HT-29 (cell line): ENCODE measurements at regions not wholly inside any gene's neighbourhood (a gene's known extent, or its start where the extent isn't known, plus 50 kb on each side); places are given as distances from the start of the nearest gene placed in this dataset.

ENCODE experiments used
- DNase-seq: peaks from one replicate; pipeline ENCODE4 v3.0.0-alpha.2; 2015; ENCODE audit warnings: low spot score

DNA sequence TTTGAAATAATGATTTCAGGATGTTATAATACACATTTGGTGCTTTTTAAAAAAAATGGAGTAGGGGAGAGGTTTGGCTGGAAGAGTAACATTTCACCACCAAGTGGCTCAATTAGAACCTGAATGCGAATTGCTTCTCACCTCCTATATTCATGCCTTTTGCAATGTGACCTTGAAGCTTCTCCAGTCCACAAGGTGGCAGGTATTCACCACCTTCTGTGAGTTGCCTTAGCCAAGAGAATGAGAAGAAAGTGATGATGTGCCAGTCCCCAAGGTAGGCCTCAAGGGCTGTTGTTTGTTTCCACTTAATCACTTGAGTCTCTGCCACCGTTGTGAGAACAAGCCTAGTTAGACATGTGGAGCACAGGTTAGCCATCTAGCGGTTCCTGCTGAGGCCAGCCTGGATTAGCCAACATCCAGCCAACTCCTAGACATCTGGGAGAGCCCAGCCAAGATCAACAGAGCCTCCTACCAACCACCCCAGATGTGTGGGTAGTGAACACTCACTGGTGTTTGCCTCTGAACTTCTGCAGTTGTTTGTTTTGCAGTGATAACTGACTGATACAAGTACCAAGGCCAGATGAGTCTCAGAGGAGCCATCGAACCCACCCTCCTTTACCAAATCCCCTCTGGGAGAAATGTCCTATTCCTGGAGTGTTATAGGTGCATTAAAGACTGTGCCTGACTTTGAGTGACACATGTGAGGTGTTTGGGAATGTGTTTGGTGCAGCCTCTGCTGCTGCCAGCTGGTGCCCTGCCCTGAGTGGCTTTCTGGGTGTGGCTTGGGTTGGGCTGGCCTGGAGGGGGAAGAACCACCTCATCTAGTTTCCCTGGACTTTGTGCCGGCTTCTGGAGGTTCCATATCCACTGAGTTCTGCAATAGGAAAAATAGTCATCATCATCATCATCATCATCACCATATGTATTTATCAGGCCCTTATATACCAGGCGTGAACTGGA lies 132.5 kb upstream of the RFLNA start:
- peak; percentile 13 for DNase-seq

DNA sequence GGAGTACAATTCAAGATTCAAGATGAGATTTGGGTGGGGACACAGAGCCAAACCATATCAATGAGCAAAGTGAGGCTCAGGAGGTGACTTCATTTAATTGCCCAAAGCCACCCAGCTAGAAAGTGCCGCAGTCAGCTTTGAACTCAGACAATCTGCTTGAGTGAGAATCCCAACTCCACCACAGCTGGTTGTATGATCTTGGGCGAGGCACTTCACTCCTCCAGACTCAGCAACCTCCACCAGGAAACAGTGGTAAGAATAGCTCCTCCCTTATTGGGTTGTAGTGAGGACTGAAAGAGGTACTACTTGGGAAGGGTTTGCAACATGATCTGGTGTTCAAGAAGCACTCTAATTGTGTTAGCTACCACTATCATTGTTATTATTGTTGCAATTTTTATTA lies 129.2 kb upstream of the RFLNA start:
- no peak for DNase-seq

DNA sequence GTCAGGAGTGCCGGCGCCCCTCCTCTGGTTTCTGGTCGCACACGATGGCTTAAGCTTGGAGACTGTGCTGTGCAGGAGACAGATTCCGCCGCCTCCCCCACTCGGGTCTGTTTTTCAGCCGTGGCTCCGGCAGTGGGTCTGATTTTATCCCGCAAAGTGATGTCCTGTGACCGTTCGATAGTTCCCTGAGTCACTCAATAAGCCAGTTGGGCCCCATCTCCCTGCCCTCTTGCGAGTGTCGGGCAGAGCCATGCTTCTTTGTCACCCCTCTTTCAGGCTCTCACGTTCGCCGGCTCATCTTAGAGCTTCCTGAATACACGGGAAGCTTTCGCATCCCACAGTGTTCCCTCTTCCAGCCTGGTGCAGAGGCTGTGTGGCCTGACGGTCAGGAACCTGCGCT lies 127.8 kb upstream of the RFLNA start:
- DNase-seq, result no peak

DNA sequence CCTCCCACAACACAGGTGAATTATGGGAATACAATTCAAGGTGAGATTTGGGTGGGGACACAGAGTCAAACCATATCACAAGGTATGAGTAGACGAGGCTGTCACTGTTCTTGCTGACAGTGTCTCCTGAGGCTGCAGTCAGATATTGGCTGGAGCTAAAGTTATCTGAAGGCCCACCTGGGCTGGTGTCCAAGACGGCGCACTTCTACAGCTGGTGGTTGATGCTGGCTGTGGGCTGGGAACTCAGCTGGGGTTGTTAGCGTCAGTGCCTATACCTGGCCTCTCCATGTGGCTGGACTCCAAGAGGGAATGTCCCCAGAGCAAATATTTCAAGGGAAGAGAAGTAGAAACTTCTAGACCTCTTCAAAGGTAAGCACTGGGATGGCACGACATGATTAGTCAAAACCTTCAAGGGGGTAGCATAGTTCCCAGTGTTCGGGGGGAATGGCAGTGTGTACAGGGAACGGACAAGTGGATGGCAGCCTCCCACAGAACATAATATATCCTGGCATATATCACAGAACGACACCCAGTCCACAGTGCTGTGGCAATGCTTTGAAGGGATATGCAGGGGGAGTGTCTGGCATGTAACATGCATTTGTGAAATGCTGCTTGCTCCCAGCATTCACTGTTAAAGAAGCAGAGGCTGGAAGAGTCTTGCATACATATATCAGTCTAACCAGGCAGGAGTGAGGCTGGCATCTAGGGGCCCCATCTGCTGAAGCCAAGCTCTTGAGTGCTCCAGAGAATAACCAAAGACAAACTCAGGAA lies 126.7 kb upstream of the RFLNA start:
- DNase-seq, result no peak

DNA sequence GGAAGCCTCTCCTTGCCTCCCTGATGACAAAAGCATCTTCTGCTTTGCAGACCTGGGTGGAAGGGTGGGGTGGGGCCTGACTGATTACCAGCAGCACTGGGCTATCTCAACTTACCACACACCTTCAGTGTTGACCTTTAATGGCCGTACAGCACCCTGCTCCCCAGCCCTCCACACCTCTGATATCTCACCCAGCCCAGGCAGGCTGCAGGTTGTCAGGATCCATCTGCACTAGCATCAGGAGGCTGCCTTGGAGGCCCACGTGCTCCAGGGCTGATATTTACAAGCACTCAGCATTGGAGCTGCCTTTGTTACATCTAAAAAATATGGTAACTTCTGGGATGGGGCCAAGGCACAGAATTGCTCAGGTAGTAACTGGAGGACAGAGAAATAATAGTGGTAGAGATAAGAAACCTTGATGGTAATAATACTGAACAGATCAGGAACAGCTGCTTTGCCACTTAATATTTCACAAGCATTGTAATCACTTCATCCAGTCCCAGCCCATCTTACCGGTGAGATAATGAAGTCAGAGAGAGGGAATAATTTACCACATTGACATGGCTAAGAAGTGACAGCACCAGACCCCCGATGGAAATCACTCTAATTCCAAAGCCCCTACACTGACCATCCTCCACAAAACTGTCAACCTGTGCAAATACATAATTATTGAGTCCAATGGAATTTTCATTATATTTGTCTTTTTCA lies 125.2 kb upstream of the RFLNA start:
- no peak for DNase-seq

DNA sequence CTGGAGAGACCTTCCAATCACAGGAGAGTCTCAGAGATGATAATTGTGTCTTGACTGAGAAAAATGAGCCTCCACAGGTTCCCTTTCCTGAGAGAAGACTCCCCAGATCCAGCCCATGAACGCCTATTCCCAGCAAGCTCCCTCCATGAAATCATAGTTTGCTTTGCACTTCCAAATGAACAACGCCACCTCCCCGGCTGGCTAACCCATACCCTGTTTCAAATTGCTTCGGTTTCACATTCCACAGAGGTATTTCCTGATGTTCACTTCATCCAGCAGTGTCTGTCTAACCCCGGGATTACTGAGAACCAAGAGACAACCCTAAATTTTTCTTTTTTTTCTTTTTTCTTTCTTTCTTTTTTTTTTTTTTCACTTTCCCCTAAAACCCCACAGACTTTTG lies 124.1 kb upstream of the RFLNA start:
- DNase-seq, result no peak

DNA sequence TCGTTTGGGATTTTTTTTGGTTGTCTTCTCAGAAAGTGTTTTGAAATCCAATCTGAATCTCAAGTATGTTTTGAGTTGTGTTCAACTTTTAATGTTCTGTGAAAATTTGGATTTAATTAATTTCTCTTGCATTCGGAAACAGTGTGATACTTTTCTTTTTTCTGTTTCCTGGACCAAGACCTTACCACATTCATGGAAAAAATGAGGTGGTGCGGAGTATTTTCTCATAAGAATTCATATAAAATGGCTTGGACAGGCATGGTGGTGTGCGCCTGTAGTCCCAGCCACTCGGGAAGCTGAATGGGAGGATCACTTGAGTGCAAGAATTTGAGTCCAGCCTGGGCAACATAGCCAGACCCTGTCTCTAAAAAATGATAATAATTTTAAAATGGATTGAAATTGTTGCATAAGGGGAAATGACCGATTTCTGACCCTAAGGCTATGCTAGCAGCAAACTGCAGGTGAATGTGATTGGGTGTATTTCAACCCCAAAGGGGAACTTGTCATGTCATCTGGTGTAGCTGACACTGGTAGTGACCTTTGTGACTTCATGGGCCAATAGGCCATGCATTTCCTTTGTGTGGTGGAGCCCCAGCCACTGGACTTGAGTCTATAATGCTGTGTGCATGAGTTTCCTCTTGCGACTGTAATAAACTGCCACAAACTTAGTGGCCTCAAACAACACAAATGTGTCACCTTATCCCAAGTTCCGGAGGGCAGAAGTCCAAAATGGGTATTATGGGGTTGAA lies 123.5 kb upstream of the RFLNA start:
- DNase-seq, result no peak

DNA sequence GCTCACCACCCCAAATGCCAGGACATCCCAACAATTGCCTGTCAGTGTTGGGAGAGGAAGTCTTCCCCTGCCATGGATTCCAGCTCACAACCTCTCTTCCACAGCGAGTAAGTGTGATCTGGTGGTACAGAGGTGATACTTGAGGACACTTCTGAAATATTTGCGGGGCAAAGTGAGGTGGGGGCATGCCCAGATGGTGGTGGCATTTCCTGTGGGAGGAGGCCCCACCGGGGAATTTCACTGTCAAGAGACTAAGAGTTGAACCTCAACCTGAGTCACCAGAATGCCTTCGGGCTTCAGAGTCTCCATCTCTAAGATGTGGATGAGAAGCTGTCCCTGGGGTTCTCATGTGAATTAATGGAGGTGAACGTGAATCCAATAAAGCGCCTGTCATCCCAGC lies 122.3 kb upstream of the RFLNA start:
- no peak for DNase-seq

DNA sequence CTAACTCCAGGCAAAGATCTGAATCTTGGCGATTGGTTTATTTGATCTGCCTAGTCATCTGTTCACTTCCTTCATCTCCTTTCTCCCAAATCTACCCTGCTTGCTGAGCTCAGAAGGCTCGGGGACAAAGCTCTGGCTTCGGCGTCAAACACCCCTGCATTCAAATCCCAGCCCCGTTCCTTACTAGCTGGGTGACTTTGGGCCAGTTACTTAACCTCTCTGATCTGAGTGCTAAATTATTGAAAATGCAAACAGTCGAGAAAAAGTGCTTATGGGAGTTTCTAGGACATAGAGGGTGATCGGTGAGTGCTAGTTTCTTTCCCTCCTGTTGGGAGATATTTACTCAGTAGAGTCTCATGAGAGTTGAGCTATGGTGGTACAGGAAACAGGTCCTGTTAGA lies 121.2 kb upstream of the RFLNA start:
- no peak for DNase-seq

DNA sequence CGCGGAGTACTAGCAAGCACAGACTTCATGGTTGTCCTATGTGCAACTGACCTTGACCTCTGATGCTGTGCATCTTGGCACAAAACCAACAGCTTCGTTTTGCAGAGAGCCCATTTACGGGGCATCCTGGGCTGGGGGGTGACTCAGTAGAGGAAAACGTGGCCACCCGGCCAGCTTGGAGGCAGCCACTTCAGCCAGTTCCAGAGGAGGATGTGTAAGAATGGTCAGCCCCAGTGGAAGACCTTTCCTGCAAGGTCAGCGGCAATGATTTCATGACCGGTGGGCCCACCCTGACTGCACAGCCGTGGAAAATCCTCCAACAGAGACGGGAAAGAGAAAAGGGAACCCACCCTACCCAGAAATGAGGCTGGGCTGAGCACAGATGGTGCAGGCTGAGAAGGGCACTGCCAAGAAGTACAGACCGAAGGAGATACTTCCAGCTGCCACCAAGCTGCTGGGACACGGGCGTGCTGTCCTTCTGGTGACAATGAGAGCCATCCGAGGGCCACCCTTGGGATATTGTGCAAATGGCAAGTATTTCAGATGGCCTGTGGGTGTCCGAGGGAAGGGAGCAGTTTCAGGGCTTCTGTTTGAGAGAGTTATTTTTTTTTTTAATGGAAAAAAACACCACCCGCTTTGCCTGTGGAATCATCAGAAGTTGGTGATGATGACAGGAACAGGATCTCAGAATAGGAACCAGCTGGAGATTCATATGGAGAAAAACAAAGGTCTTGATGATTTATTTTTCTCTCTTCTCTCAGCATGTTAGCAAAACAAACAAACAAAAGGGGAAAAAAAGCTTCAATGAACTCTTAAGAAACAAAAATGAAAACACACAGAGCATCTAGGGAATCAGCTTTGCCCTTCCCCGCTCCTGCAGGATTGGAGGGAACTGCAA lies 120.2 kb upstream of the RFLNA start:
- DNase-seq, result no peak

DNA sequence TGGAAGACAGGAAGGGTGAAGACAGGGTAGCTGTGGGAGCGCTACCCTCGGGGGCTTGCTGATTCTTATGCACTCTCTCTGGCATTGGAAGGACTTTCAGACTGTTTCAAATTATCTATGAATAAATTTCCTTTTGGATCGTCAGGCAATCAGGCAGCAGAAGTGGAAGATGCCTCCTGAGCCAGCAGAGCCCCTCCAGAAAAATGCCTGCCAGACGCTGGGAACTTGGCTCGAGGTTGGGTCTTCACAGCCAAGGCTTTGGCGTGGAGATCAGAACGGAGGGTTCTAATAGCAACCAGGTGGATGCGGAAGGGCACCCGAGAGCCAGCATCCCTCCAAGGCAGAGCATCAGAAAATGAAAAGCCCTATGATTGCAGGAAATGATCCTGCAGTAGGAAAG lies 119.2 kb upstream of the RFLNA start:
- no peak for DNase-seq

DNA sequence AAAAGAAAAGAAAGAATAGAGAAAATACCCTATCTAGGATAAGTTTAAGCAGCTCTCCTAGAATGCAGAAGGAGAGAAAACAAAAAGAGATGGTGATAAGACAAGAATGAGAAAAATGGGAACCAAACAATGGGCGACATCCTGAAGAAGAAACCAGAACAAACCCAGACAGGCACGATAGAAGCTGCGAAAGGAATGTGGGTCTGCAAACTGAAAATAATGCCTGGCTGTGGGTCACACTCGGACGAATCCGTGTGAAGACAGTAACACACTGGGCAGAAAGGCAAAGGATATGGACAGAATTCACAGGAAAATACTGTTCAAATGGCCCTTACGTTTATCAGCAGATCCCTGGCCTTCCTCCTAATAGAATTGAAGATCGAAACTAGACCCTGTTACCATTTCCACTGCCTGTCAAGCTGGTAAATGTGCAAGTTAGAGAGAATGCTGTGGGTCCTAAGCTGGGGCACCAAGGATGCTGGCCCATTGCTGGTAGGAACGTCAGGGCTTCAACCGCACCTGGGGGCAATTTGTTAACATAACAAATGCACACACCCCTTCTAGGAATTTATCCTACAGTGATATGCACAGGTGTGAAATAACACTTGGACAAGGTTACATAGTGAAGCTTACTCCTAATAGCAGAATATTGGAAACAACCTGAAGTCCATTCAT lies 117.5 kb upstream of the RFLNA start:
- no peak for DNase-seq

DNA sequence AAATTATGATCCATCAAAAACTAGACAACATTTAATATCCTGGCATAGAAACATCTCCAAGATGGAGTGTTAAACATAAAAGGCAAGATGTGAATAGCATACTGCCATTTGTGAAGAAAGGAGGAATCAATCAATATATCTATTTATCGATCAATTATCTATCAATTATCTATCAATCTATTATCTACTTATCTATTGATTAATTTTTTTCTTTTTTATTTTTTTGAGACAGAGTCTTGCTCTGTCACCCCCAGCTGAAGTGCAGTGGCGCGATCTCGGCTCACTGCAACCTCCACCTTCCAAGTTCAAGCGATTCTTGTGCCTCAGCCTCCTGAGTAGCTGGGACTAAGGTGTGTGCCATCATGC lies 117.0 kb upstream of the RFLNA start:
- DNase-seq, result no peak

DNA sequence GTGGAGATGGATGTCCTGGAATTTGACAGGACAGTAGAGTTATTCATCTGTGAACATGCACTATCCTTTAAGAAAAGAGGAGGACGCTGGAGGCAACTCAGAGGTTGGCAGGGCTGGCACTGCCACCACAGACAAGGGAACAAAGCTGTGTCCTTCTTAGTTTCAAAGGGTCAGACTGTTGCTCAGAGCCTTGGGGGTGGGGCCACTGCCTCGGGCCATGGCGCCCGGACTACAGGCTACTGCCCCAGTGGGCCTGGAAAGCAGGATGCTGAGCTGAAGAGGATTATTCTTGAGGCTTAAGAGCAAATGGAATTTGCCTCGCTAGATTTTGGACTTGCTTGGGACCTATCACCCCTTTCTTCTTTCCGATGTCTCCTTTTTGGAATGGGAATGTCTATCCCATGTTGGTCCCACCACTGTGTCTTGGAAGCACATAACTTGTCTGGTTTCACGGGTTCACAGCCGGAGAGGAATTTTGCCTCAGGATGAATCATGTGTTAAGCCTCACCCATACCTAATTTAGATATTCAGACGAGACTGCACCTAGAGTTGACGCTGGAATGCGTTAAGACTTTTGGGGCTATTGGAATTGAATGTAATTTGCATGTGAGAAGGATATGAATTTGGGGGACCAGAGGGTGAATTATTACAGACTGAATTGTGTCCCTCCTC lies 114.8 kb upstream of the RFLNA start:
- DNase-seq, result no peak

DNA sequence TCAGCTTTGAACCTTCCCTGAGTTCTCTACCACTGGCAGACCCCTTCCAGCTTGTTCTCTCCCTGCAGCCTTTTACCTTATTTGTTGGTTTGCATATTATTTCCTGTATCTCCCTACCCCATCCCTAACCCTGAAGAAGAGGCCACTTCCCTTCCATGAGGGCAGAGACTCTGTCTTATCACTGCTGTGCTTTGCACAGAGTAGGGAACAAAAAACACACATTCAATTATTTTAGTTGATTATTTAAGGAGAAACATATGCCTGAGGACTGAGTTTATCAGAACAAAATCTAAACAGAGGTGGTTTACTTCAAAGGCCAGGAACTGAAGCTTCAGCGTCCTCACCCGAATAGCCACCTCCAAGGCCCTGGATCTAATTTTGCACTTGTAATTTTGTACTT lies 111.7 kb upstream of the RFLNA start:
- no peak for DNase-seq

DNA sequence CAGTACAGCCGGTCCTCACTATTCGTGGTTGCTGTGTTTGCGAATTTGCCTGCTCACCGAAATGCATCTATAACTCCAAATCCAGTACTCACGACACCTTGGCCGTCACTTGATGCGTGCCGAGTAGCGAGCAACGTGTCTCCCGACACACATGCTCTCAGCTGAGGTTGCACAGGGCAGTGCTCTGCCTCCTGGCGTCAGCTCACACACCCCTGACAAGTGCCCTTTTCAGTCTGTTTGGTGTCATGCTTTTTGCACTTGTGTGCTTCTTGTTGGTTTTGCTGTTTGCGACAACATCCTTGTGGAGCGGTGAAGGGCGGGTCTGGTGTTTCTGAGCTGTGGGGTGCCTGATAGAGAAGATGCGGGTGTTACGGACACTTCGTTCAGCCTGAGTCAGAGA lies 110.4 kb upstream of the RFLNA start:
- no peak for DNase-seq

DNA sequence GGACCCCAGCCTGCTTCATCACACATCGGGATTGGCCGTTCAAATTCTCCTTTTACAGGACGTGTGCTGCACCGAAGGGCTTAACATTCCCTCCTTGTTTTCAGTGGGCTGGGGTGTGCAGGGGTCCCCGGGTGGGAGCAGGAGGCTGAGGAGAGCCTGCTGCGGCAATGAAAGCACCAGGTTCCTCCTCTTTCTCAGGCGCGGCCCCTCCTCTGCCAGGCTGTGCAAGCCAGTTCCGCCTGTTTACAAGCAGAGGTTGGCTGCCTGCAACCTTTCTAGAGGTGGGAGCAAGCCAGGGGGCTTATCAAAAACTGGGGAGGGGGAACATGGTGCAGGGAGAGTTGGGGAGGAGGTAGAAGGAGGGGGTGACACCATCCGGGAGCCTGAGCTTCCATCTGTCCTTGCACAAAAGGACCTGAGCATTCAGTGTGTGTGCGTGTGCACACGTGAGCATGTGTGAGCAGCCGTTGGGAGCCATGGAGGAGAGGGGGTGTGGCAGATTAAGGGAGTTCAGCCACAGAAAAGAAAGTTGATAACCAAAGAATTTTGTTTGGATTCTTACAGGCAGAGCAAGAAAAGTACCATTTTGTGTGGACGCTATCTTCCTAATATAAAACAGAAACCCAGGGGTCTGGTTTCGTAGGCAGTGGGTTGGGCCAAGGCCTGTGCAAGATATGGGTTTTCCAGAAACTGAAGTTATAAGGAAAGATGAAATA lies 108.8 kb upstream of the RFLNA start:
- no peak for DNase-seq

DNA sequence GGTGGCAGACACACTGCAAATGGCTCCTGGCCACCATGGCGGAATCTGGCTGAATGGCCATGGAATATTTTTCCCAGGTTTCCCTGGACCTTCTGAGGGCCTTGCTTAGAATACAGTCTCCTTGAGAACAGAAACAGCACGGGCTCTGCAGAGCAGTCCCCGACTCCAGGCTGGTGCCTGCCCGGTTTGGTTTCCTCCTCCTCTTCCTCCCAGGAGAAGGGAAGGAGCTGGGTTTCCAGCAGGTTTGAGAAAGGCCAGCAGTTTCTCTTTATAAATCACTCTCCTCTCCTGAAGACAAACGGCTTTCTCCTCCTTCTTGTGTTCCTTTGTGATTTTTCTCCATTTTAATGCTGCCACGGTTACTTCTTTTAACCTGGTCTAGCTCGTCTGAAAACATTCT lies 106.8 kb upstream of the RFLNA start:
- DNase-seq, result no peak
